ENCODE measurements at regions not wholly inside any gene's neighbourhood (a gene's known extent, or its start where the extent isn't known, plus 50 kb on each side); places are given as distances from the start of the nearest gene placed in this dataset.

GRCh38 chr4:162268911-162269310, 105.1 kb upstream of the FSTL5 start:
- TF ChIP-seq CTCF (IDR thresholded peaks at IDR 0.05): no peak
- no peak for TF ChIP-seq POLR2A (IDR thresholded peaks at IDR 0.05)
